ENCODE measurements at regions not wholly inside any gene's neighbourhood (a gene's known extent, or its start where the extent isn't known, plus 50 kb on each side); places are given as distances from the start of the nearest gene placed in this dataset.

GRCh38 chr17:14762736-14763479 lies 462.0 kb downstream of the HS3ST3B1 start:
- DNase-seq (ENCODE audit: low spot score) = no peak

GRCh38 chr17:14760719-14761411 lies 460.0 kb downstream of the HS3ST3B1 start:
- peak; percentile 47 for DNase-seq (ENCODE audit: low spot score)

GRCh38 chr17:14760212-14760611 lies 459.3 kb downstream of the HS3ST3B1 start:
- no peak for DNase-seq (ENCODE audit: low spot score)

GRCh38 chr17:14759325-14759724 lies 458.4 kb downstream of the HS3ST3B1 start:
- DNase-seq (ENCODE audit: low spot score) = no peak

DNA sequence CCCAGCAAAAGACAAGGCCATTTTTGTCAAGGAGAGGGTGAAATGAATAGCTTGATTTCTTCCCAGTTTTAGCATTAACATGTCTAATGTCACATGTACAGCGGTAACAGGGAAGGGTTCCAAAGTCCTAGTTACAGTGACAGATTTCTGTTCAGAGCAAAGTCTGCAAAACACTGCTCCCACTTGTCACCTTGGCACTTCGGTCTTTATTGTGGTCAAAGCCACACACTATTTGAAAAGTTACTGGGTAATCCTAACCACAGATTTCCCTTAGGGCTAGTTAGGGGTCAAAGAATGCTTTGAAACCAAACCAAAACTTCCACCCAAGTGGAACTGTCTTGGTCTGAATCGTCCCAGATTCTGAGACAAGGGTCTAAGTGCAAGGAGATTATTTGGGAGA lies 455.6 kb downstream of the HS3ST3B1 start:
- peak; percentile 26 for DNase-seq (ENCODE audit: low spot score)

DNA sequence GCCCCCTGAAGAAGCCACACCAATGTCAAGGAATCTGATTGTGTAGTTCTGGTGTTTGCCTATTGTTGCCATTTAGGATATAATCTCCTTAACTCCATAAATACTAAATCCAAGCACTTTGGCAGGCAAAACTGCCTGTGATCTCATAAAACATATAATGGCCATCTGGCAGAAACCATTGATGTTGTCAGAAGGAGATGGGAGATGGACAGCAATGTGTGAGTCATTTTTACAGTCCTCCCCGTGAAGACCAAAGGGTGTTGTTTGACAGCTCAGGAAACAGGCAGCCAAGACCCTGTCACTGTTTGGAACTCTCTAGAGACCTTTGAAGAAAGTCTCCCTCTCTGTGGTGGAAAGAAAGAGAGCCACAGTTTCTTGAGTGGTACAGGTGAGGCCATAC lies 454.1 kb downstream of the HS3ST3B1 start:
- DNase-seq (ENCODE audit: low spot score) = no peak

- no peak for DNase-seq (ENCODE audit: low spot score)
Measured at GRCh38 chr17:14753383-14753782, 452.5 kb downstream of the HS3ST3B1 start.

- DNase-seq (ENCODE audit: low spot score) = no peak
Measured at GRCh38 chr17:14752011-14752410, 451.1 kb downstream of the HS3ST3B1 start.

- DNase-seq (ENCODE audit: low spot score) = no peak
Measured at GRCh38 chr17:14750866-14751265, 450.0 kb downstream of the HS3ST3B1 start.

DNA sequence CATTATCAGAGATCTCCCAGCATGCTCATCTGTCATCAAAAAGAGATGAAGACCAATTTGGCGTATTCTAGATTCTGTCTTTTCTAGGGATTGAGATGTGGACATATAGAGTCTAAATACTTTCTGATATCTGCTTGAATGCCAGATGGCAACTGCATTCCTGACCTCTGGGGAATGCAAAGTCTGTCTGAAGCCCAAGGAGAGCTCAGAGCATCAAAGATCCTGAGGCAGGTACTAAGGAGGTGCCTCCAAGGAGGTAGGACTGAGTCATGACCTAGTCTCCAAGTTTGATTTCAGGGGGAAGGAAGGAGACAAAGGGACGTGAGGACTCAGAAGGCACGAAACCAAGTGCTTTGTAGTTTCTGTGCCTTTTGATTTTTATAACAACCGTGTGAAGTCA lies 448.4 kb downstream of the HS3ST3B1 start:
- DNase-seq (ENCODE audit: low spot score) = no peak

- no peak for DNase-seq (ENCODE audit: low spot score)
Measured at GRCh38 chr17:14748036-14748710, 447.3 kb downstream of the HS3ST3B1 start.

- no peak for DNase-seq (ENCODE audit: low spot score)
Measured at GRCh38 chr17:14747603-14747950, 446.7 kb downstream of the HS3ST3B1 start.

DNA sequence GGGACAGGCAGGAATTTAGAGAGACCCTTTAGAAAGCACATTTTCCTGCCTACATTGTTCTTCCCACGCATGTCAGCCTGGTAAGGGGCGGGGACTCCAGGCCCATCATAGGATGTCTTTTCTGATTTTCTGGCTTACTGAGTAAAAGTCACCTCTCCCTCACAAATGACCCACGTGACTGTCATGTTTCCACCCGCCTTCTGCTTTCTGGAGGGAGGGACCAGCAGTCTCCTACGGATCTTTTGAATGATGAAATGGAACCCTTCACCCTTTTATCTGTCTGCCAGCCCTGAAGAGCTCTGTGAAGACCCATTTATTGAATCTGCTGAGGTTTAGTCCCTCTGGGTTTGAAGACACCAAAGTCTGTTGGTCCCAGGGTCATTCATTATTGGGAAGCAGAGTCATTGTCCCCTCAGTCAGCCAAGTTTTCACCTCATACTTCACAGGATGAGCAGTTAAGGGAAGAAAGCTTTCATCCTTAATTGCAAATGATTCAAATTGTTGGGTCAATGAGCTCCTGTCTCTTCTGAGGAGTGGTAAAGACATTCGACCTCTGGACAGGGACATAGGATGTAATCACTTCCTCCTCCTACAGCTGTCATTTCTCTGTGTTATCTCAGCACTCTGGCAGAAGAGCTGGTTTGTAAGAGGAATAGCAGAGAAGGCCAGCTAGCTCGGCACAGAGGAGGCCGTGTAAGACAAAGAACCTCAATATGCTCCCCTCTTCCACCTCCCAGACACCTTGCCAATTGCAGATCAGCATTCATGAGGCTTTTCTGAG lies 446.1 kb downstream of the HS3ST3B1 start:
- DNase-seq (ENCODE audit: low spot score) = no peak

- no peak for DNase-seq (ENCODE audit: low spot score)
Measured at GRCh38 chr17:14745541-14745940, 444.7 kb downstream of the HS3ST3B1 start.

DNA sequence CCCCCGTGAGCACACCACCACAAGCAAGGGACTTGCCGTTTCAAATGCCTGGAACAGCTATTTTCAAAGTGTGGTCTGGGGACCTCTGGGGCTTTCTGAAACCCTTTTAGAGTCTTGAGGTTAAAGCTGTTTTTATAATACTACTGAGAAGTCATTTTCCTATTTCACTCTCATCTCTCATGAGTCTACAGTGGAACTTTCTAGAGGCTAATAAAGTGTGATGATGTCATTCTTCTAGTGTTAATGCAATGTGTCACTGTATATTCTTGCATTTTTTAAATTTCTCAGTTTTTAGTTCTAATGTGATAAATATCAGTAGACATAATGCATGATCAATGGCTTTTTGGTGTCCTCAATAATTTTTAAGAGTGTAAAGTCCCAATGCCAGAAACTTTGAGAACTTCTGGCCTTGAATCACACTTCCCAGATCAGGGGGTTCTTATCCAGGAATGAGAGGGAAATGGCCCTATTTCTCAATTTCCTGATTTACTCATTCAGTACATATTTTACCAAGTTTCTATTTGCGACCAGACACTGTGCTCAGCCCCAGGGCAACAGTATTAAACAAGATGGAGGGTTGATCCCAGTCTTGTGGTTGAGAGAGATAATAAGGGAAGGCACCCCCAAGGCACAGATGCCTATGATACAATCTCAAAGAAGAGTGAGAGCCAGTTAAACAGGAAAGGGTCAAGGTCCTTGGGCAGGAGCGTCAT lies 444.0 kb downstream of the HS3ST3B1 start:
- no peak for DNase-seq (ENCODE audit: low spot score)

DNA sequence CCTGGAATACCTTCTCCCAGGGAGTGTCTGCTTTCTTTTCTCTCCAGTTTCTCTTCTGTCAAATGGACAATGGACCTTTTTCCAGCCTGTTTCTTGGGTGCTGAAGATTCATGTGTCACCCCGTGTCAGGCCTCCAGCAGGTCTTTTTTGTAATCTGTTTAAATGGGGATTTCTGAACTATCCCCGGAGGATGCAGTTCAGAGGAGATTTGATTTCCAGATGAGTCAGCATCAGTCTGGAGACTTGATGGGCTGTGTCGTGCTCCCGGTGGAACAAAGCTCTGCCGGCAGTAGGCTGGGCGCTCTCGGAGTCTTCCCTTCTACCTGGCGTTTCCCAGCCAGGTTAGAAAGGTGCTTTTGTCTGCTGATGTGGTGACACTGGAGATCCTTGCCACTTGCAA lies 440.6 kb downstream of the HS3ST3B1 start:
- DNase-seq (ENCODE audit: low spot score) = no peak

- no peak for DNase-seq (ENCODE audit: low spot score)
Measured at GRCh38 chr17:14739656-14740431, 439.0 kb downstream of the HS3ST3B1 start.

- no peak for DNase-seq (ENCODE audit: low spot score)
Measured at GRCh38 chr17:14738652-14738988, 437.7 kb downstream of the HS3ST3B1 start.

- peak; percentile 71 for DNase-seq (ENCODE audit: low spot score)
Measured at GRCh38 chr17:14737984-14738651, 437.2 kb downstream of the HS3ST3B1 start.

DNA sequence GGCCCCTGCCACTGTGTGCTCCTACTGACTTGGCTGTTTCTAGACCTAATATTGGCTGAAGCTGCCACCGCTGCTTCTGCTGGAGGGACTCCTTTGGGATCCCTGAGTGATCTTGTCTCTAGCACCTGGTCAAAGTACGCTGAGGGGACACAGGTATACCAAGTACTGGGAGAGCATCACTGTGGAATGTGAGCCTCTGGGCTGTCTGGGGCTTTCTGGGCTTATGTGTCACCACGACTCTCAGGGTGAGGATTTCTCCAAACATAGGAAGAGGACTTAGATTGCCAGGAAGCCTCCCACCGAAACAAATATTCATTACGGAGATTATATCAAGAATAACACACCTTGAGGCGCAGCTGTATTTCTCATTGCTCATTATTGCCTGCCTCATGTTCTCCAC lies 435.8 kb downstream of the HS3ST3B1 start:
- no peak for DNase-seq (ENCODE audit: low spot score)

DNA sequence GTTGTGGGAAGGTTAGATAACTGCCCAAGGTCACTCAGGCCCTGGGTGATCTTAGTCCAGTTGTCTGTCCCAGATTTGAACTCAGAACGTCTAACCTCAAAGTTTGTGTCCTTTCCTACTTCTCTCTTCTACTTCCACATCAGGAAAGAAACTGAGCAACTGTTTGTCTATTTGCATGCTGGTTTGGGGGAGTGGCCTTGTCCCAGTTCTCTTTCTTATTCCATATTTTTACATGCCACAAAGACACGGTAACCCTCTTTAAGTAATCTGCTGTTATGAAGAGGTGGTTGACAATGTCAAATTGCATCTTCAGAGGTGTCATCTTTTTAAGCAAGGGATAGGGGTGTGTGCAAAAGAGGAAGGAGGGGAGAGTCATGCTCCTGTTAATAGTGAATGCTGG lies 432.5 kb downstream of the HS3ST3B1 start:
- no peak for DNase-seq (ENCODE audit: low spot score)

All from HuH-7 (cell line).